Kasumi-1 (cell line): ENCODE measurements at regions not wholly inside any gene's neighbourhood (a gene's known extent, or its start where the extent isn't known, plus 50 kb on each side); places are given as distances from the start of the nearest gene placed in this dataset.

Source experiments
- DNase-seq, 2 experiments: peaks; one replicate each; lab custom pipeline; 2025; lab: John Stamatoyannopoulos, UW

DNA sequence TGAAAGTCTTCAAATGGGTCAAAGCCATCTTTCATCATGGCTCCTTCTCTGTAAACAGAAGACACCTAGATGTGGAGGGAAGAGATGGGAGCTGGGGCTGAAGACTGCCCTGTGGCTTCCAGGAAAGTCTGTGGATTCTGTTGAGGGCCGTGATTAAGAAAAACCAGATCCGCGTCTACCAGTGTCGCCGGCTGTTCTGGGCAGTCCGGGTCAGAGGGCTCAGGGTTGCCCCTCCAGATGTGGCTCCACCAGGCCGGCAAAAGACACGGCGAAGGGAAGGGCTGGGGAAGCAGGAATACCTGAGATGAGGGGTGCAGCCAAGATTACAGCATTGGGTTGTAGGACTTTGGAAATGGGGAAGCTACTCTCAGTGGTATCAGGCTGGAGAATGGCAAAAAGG, 162.6 kb downstream of the RHOU start:
- no peak for DNase-seq

- peak; percentile 84 to 86 for DNase-seq
Measured at GRCh38 chr1:228898582-228898992, 163.3 kb downstream of the RHOU start.

DNA sequence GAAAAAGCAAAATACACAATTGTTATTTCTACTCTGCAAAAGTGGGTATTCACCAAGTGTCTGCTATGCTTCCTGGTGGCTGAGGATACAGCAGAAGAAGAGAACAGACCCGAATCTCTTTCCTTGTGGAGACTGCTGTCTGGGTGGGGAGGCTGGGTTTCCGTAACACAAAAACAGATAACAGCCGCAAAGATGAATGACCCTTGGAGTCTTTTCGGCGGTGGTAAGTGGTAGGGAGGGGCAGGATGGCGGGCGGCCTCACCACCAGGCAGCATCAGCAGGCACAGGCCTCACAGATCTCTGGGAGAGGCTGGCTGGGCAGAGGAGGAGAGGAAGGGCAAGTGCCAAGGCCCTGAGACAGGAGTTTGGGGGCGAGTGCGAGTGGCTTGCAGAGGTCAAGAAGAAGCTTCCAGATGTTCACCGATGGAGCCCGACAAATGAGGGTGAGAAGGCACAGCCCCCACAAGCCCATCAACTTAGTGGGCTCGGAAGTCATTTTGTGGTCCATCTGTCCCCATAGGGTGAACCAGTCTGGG, 164.2 kb downstream of the RHOU start:
- DNase-seq: no peak

DNA sequence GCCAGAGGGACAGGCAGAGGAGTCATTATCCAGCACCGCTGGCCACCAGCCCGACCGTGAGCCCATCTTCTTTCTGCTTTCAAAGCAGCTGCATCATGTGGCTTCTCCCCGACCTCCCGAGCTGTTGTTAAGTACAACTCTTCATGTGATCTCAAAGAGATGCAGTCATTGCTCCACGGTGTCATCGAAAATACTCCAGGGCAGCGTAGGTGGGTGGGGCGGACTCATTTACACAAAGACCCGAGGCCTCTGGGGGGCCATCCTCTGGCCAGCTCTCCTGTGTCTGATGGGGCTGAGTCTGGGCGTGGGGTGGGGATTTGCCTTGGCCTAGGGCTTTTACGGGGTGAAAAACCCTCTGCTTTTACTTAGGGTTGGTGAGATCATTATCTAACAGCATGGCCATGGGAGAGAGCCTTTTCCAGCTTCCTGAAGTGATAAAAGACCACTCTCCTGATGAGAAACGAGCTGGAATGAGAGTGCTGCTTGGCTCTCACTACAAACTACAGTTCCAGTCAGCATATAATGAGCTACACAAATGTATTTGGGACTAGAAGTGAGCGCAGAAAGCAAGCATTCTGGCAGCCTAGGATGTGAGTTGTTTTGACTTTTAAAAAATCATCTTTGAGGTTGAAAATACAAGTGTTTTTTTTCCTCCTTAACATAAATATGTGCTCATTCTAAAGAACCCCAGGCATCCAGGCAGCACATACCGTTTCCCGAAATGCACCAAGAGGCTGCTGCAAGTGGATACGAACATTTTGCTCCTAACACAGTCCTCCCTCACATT, 165.0 kb downstream of the RHOU start:
- no peak for DNase-seq

- no peak for DNase-seq
Measured at GRCh38 chr1:228900886-228901392, 165.7 kb downstream of the RHOU start.

GRCh38 chr1:228901936-228902681, 166.8 kb downstream of the RHOU start:
- no peak for DNase-seq

- no peak for DNase-seq
Measured at GRCh38 chr1:228902781-228903433, 167.6 kb downstream of the RHOU start.

DNA sequence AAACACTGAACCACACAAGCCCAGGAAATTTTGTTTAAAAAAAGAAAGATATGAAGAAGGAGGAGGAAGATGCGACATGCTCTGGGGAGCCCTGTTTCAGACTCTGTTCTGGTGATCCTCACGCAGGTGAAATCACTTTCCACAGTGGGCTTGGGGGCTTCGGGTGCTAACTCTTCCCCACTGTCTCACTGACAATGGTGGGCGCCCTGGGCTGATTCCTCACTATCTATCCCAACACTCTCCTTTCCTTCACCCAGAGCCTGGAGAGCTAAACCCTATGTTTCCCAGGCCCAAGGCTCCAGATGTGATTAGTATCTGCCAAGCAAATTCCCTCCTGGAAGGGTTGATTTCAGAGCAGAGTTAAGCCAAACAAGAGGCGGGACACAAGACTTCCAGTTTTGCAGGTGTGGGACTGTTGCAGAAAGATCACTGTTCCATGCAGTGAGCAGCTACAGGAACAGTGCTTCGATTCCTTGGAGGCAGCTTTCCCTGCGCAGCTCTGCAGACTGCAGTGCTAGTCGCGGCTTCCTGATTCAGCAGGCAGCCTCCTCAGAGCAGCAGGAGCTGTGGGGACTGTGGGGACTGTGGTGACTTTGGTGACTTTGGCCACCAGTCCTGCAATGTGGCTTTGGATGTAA, 168.3 kb downstream of the RHOU start:
- no peak for DNase-seq

- no peak for DNase-seq
Measured at GRCh38 chr1:228904222-228904621, 168.9 kb downstream of the RHOU start.

- no peak for DNase-seq
Measured at GRCh38 chr1:228905701-228906101, 170.4 kb downstream of the RHOU start.

- DNase-seq: no peak
Measured at GRCh38 chr1:228906223-228906860, 171.1 kb downstream of the RHOU start.

DNA sequence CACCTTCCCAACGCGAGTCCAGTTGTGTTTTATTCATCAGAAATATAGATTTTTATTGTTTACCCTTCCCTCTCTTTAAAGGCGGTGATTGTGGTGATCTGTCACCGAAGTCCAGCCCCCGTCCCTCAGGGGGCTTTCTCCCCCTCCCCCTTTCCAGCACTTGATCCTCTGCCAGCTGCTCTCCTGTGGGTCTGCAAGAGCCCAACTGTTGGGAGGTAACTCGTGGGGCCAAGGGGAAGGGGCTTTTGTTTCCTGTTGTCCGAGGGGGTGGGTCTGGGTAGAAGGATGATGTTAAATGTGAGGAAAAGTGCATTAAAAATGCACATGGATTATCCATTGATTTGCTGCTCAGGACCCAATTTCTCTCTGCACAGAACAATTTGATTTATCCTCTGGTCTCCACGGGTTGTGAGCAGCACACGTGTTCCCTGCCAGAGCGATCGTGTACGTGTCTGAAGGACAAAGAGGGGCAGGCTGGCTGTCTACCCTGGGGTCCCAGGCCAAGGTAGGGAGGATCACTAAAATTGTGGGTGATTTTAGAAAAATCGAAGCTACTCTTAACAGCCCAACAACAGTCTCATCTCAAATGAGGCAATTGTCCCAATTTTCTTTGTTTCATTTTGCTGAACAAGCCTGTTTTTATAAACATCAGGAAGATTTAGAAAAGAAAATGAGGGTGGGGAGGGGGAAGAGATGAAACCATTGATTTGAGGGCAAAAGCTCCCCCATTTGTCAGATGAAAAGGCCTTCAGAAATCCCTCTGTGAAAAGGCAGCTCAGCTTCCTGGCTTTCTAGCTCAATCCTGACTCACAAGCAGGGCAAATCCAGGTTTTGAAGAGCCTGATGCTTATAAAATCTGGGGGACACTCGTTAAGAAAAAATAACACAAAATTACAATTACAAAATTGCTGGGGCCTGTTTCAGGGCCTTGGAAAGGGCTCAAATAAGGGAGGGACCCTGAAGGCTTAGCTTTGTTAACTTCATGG, 176.2 kb downstream of the RHOU start:
- no peak for DNase-seq

- DNase-seq: no peak
Measured at GRCh38 chr1:228913626-228914414, 178.5 kb downstream of the RHOU start.

DNA sequence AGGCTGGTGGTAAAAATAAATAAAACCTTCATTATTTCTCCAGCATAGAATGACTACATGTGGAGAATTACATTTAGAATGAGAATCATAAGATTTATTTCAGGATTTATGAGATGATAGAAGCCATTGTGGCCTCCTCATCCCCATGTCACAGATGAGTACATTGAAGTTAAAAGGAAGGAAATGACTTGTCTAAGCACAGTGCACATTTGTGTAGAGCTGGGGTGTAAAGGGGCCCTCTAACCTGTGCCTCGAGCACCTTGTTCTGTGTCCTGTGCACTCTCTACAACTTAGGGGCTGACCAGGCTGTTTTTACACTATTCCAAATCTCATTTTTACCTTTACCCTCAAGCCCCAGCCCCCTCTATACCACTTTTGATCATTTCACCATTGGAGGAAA, 179.4 kb downstream of the RHOU start:
- DNase-seq: no peak

DNA sequence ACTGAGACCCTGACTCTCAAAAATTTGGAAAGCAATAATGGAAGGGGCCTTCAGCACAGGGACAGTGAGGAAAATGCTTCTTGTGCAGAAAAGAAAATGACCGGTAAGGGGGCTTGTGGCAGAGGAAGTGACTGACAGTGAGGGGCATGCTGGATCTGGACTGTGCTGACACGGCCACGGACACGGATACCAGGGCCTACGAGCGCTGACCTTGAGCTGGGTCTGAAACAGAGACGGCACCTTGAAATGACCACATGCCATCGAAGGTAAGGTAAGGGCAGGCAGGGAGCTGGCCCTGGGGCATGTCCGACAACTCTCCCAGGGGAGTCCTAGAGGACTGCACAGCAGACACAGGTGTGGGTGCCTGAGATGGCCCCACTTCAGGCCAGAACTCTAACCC, 182.1 kb downstream of the RHOU start:
- no peak for DNase-seq

GRCh38 chr1:228917755-228918154, 182.5 kb downstream of the RHOU start:
- DNase-seq: no peak

DNA sequence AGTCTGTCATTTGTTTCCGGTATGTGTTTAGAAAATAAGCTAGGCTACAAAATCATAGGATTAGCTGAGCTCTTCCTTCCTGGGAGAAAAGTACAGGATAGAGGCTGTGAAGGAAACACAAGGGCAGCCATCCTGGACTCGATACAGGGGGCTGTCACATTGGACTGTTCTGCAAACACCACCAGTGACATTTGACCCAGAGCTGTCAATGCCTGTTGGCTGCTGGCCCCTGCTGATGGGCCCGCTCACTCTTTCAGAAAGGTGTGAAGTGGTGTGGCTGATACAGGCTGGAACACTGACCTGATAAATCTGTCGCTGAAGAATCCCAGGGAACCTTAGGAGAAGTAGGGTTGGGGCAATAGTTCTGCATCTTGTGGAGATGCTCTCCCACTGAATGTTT, 183.1 kb downstream of the RHOU start:
- no peak for DNase-seq

DNA sequence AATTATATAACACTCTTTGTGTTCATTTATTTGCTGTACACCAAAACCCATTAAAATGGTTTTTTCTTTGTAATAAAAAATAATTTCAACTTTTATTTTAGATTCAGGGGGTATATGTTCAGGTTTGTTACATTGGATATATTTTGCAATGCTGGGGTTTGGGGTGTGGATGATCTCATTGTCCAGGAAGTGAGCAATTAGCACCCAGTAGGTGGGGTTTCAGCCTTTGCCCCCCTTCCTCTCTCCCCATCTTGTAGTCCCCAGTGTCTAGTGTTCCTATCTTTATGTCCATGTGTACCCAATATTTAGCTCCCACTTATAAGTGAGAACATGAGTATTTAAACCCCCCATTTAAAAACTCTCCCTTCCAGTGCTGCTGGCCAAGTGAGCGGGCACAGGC, 184.6 kb downstream of the RHOU start:
- no peak for DNase-seq

- no peak for DNase-seq
Measured at GRCh38 chr1:228920831-228921230, 185.6 kb downstream of the RHOU start.
